ENCODE measurements at regions not wholly inside any gene's neighbourhood (a gene's known extent, or its start where the extent isn't known, plus 50 kb on each side); places are given as distances from the start of the nearest gene placed in this dataset.
"Not testable (repeated sequence)": the region's sequence is repeated elsewhere in the genome, so short reads cannot be mapped to it uniquely, and the experiment has no call there.

- Histone ChIP-seq H3K9me3 (ENCODE audit: low read depth, low read length) (no peaks in the 10 kb centered on the region), H3K27ac (no peak overlapping the region), H3K9ac (ENCODE audit: insufficient read length) (no peak overlapping the region), H3K36me3 (ENCODE audit: insufficient read depth, low read length) (no peaks in the 10 kb centered on the region), H3K4me3 (no peak overlapping the region)
- TF ChIP-seq EZH2 (IDR thresholded peaks at IDR 0.05) (no peak), FOXP2 (optimal IDR thresholded peaks at IDR 0.05; ENCODE audit: control extremely low read depth, extremely low read length, insufficient read depth) (no peak), POLR2AphosphoS5 (IDR thresholded peaks at IDR 0.05; ENCODE audit: borderline replicate concordance, low read depth, low read length) (no peak)
- DNase-seq (ENCODE audit: low read depth, low spot score) = no peak
These were observed 614.4 kb downstream of the KCTD12 start for GRCh38 chr13:76271728-76272232.

GRCh38 chr13:76268307-76268706, 617.9 kb downstream of the KCTD12 start:
- not testable (repeated sequence) for H3K36me3 ChIP-seq (ENCODE audit: insufficient read depth, low read length); H3K27ac ChIP-seq

GRCh38 chr13:76267216-76267615, 619.0 kb downstream of the KCTD12 start:
- no peaks in the 10 kb centered on the region for H3K36me3 ChIP-seq (ENCODE audit: insufficient read depth, low read length)
- no peak overlapping the region for H3K9ac ChIP-seq (ENCODE audit: insufficient read length)
- H3K4me3 ChIP-seq = no peak overlapping the region
- no peaks in the 10 kb centered on the region for H3K9me3 ChIP-seq (ENCODE audit: low read depth, low read length)
- TF ChIP-seq EZH2 (IDR thresholded peaks at IDR 0.05) = no peak
- no peak for TF ChIP-seq FOXP2 (optimal IDR thresholded peaks at IDR 0.05; ENCODE audit: control extremely low read depth, extremely low read length, insufficient read depth)
- no peak for TF ChIP-seq POLR2AphosphoS5 (IDR thresholded peaks at IDR 0.05; ENCODE audit: borderline replicate concordance, low read depth, low read length)
- DNase-seq (ENCODE audit: low read depth, low spot score) = no peak
- no peak overlapping the region for H3K27ac ChIP-seq

More at GRCh38 chr13:76268307-76268706, 617.9 kb downstream of the KCTD12 start:
- not testable (repeated sequence) for DNase-seq (ENCODE audit: low read depth, low spot score); H3K9me3 ChIP-seq (ENCODE audit: low read depth, low read length); H3K9ac ChIP-seq (ENCODE audit: insufficient read length); H3K4me3 ChIP-seq

GRCh38 chr13:76266561-76266960, 619.6 kb downstream of the KCTD12 start:
- no peak overlapping the region for H3K9ac ChIP-seq (ENCODE audit: insufficient read length)
- H3K4me3 ChIP-seq = no peak overlapping the region
- no peaks in the 10 kb centered on the region for H3K36me3 ChIP-seq (ENCODE audit: insufficient read depth, low read length)
- no peak overlapping the region for H3K27ac ChIP-seq
- no peak for DNase-seq (ENCODE audit: low read depth, low spot score)
- no peak for TF ChIP-seq POLR2AphosphoS5 (IDR thresholded peaks at IDR 0.05; ENCODE audit: borderline replicate concordance, low read depth, low read length)
- no peak for TF ChIP-seq EZH2 (IDR thresholded peaks at IDR 0.05)
- no peak for TF ChIP-seq FOXP2 (optimal IDR thresholded peaks at IDR 0.05; ENCODE audit: control extremely low read depth, extremely low read length, insufficient read depth)
- H3K9me3 ChIP-seq (ENCODE audit: low read depth, low read length) = no peaks in the 10 kb centered on the region

- Histone ChIP-seq H3K9me3 (ENCODE audit: low read depth, low read length) (peaks cover 3% of the 10 kb centered on the region; the same call in 1 of the 2 replicates), H3K36me3 (ENCODE audit: insufficient read depth, low read length) (no peaks in the 10 kb centered on the region), H3K4me3 (no peak overlapping the region), H3K9ac (ENCODE audit: insufficient read length) (no peak overlapping the region), H3K27ac (no peak overlapping the region)
- no peak for TF ChIP-seq EZH2 (IDR thresholded peaks at IDR 0.05)
- no peak for DNase-seq (ENCODE audit: low read depth, low spot score)
These were observed 614.1 kb downstream of the LMO7 start for GRCh38 chr13:76250211-76250610.

- H3K36me3 ChIP-seq (ENCODE audit: insufficient read depth, low read length) = no peaks in the 10 kb centered on the region
- TF ChIP-seq EZH2 (IDR thresholded peaks at IDR 0.05) = no peak
- TF ChIP-seq POLR2AphosphoS5 (IDR thresholded peaks at IDR 0.05; ENCODE audit: borderline replicate concordance, low read depth, low read length) = no peak
- no peak for TF ChIP-seq FOXP2 (optimal IDR thresholded peaks at IDR 0.05; ENCODE audit: control extremely low read depth, extremely low read length, insufficient read depth)
- DNase-seq (ENCODE audit: low read depth, low spot score) = no peak
These were observed 609.8 kb downstream of the LMO7 start for GRCh38 chr13:76245920-76246319.

GRCh38 chr13:76245211-76245610, 609.1 kb downstream of the LMO7 start:
- no peaks in the 10 kb centered on the region for H3K36me3 ChIP-seq (ENCODE audit: insufficient read depth, low read length)
- H3K27ac ChIP-seq = no peak overlapping the region
- no peak overlapping the region for H3K4me3 ChIP-seq
- H3K9ac ChIP-seq (ENCODE audit: insufficient read length) = no peak overlapping the region
- TF ChIP-seq POLR2AphosphoS5 (IDR thresholded peaks at IDR 0.05; ENCODE audit: borderline replicate concordance, low read depth, low read length) (no peak), EZH2 (IDR thresholded peaks at IDR 0.05) (no peak), FOXP2 (optimal IDR thresholded peaks at IDR 0.05; ENCODE audit: control extremely low read depth, extremely low read length, insufficient read depth) (no peak)
- no peaks in the 10 kb centered on the region for H3K9me3 ChIP-seq (ENCODE audit: low read depth, low read length)
- no peak for DNase-seq (ENCODE audit: low read depth, low spot score)

More at GRCh38 chr13:76245920-76246319, 609.8 kb downstream of the LMO7 start:
- H3K27ac ChIP-seq = no peak overlapping the region
- no peak overlapping the region for H3K4me3 ChIP-seq
- H3K9me3 ChIP-seq (ENCODE audit: low read depth, low read length) = no peaks in the 10 kb centered on the region
- no peak overlapping the region for H3K9ac ChIP-seq (ENCODE audit: insufficient read length)

- DNase-seq (ENCODE audit: low read depth, low spot score); H3K9ac ChIP-seq (ENCODE audit: insufficient read length); H3K4me3 ChIP-seq: not testable (repeated sequence)
These were observed 607.0 kb downstream of the LMO7 start for GRCh38 chr13:76243120-76243519.

GRCh38 chr13:76239031-76239680, 603.0 kb downstream of the LMO7 start:
- TF ChIP-seq POLR2AphosphoS5 (IDR thresholded peaks at IDR 0.05; ENCODE audit: borderline replicate concordance, low read depth, low read length) (no peak), FOXP2 (optimal IDR thresholded peaks at IDR 0.05; ENCODE audit: control extremely low read depth, extremely low read length, insufficient read depth) (no peak), EZH2 (IDR thresholded peaks at IDR 0.05) (no peak)
- H3K9ac ChIP-seq (ENCODE audit: insufficient read length) = no peak overlapping the region
- H3K36me3 ChIP-seq (ENCODE audit: insufficient read depth, low read length) = no peaks in the 10 kb centered on the region
- no peak overlapping the region for H3K27ac ChIP-seq
- H3K4me3 ChIP-seq = no peak overlapping the region
- DNase-seq (ENCODE audit: low read depth, low spot score) = no peak
- no peaks in the 10 kb centered on the region for H3K9me3 ChIP-seq (ENCODE audit: low read depth, low read length)

More at GRCh38 chr13:76243120-76243519, 607.0 kb downstream of the LMO7 start:
- H3K9me3 ChIP-seq (ENCODE audit: low read depth, low read length); H3K27ac ChIP-seq; H3K36me3 ChIP-seq (ENCODE audit: insufficient read depth, low read length): not testable (repeated sequence)
